Hippocampal formation (tissue), 2 donors: ENCODE measurements at regions not wholly inside any gene's neighbourhood (a gene's known extent, or its start where the extent isn't known, plus 50 kb on each side); places are given as distances from the start of the nearest gene placed in this dataset.
"Not testable (repeated sequence)": the region's sequence is repeated elsewhere in the genome, so short reads cannot be mapped to it uniquely, and the experiment has no call there.

Experiments
- DNase-seq, 2 donors: peaks; one replicate each; lab custom pipeline; 2025; lab: John Stamatoyannopoulos, UW

DNA sequence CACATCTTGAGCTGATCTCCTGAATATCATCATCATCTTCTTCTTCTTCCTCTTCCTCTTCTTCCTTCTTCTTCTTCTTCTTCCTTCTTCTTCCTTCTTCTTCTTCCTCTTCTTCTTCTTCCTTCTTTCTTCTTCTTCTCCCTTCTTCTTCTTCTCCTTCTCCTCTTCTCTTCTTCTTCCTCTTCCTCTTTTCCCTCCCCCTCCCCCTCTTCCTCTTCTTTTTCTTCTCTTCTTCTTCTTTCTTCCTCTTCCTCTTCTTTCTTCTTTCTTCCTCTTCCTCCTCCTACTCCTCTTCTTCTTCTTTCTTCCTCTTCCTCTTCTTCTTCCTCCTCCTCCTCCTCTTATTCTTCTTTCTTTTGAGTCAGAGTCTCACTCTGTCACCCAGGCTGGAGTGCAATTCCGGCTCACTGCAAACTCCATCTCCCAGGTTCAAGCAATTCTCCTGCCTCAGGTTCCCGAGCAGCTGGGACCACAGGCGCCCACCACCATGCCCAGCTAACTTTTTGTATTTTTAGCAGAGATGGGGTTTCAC, 197.9 kb upstream of the NANOGP8 start:
- DNase-seq: no peak

DNA sequence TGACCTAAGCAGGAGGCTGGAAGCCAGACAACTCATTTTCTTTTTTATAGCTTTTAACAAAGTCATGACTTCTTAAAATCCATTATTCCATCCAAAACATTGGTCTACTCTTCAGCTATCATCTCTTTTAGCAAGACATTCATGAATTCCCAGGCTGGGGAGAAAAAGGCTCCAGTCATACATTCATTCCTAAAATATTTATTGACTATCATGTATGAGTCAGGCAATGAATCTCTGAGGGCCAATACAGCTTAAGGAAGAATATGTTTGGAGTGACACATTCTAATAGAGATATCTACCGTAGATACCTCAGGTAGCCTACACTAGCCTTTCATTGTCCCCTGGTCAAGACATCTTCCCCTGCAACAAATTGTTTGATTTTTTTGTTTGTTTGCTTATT, 196.4 kb upstream of the NANOGP8 start:
- DNase-seq: no peak

GRCh38 chr15:35279811-35280210, 194.7 kb upstream of the NANOGP8 start:
- DNase-seq: no peak

- no peak for DNase-seq
Measured at GRCh38 chr15:35271371-35272043, 186.4 kb upstream of the NANOGP8 start.

DNA sequence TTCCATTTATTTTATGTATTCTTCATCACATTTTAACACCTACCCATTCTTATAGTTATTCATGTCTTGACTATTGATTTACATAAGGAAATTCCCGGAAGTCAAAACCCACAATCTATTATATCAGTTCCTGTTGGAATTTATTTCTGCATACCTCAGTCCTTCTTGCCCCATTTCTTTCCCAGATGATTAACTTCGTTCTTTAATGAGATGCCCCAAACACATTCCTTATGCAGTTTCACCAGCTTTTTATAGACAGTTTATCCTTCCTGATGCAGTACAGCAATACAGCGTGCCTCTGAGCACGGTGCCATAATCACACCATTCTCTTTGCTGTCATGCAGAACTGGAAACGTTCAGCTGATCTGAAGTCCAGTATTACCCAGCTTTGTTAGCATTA, 175.8 kb upstream of the NANOGP8 start:
- no peak for DNase-seq

DNA sequence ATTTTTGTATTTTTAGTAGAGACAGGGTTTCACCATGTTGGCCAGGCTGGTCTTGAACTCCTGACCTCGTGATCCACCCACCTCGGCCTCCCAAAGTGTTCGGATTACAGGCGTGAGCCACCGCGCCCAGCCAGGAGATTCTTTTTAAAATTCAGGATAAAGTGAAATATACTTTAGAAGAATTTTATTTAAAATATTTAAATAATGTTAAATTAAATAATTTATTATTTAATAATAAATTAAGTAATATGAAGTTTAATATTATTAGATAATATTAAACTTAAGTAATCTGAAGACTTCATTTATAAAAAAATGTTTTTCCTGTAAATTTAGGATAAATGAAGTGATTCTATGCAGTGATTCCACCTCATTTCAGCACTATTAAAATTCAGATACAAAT, 175.2 kb upstream of the NANOGP8 start:
- not testable (repeated sequence) for DNase-seq

- no peak for DNase-seq
Measured at GRCh38 chr15:35256551-35256950, 171.5 kb upstream of the NANOGP8 start.

DNA sequence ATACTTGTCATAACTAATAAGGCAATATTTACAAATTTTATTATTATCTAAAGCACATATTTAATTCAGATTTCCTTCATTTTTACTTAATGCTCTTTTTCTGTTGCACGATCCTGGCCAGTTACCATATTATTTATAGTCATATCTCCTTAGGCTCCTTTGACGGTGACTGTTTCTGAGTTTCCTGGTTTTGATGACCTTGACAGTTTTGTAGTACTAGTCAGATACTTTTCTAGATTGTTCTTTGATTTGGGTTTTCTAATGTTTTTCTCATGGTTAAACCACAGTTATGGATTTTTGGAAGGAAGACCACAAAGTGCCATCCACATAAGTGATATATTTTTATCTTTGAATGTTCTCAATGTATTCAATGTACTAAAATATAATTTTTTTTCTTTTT, 171.0 kb upstream of the NANOGP8 start:
- no peak for DNase-seq

GRCh38 chr15:35254908-35255307, 169.8 kb upstream of the NANOGP8 start:
- DNase-seq: not testable (repeated sequence)

DNA sequence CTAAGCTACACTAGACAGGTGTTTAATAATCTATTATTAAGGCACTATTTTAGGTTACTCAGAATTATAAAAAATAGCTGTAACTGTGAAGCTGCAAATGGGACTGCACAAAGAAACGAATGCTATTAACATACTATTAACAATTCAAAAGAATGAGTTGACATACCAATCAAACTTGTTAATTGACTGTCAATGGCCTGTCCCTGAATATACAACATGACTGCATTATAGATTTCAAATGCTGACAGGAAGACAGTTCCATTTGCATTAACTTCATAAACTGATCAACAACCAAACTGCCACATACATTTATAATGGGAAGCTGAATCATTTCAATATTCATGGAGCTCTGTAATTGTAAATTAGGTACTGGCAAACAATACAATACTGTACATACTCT, 169.0 kb upstream of the NANOGP8 start:
- no peak for DNase-seq

DNA sequence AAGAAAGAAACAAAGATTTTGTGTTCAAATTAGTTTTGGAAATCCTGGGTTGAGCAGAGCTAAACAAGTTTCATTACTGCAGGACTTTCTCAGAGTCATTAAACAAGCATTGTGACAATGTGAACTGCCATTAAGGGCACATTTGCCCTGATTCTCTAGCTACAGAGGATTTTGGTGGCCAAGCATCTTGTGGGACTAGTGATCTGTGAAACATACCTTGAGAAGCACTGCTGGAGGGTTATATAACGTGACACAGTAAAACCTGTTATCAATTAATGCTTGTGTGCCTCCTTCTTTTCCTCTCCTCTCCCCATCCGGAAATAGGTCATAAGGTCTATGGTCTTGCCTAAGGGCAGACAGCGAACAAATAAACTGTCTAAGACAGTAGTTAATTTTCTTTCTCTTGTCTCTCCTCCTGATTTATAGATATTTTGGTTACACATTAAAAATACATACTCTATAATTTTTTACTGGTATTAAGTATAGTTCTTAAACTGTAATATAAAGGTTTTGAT, 167.3 kb upstream of the NANOGP8 start:
- DNase-seq: no peak

- DNase-seq: no peak
Measured at GRCh38 chr15:35247150-35247549, 162.1 kb upstream of the NANOGP8 start.

- DNase-seq: no peak
Measured at GRCh38 chr15:35246451-35246850, 161.4 kb upstream of the NANOGP8 start.

DNA sequence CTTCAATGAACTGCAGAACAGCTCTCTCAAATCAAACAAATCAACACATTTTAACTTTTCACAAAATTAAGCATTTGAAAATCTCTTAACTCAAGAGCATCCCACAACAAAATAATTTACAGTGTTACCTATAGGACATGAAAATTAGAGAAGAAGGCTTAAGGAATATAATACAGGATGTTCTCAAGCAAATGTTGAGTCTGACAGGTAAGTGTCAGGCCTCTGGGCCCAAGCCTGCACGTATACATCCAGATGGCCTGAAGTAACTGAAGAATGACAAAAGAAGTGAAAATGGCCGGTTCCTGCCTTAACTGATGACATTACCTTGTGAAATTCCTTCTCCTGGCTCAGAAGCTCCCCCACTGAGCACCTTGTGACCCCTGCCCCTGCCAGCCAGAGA, 160.6 kb upstream of the NANOGP8 start:
- DNase-seq: not testable (repeated sequence)

DNA sequence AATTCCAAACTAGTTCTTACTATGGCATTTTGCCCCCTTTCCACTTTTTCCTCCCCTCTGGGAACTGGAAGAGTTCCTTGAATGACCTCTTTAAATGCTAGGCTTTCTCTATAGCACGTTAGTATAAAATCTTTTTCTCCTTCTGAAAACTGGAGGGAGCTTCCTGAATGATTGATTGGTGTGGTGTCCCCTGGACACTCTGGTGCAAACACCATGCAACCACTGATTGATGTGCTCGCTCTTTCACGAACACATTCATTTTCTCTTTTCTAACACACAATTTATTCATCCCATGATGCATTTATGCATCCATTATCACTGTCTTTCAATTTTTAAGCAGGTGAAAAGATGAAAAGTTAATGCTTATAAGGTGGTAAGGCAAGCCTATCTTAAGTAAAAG, 159.1 kb upstream of the NANOGP8 start:
- no peak for DNase-seq

- no peak for DNase-seq
Measured at GRCh38 chr15:35243758-35244157, 158.7 kb upstream of the NANOGP8 start.

DNA sequence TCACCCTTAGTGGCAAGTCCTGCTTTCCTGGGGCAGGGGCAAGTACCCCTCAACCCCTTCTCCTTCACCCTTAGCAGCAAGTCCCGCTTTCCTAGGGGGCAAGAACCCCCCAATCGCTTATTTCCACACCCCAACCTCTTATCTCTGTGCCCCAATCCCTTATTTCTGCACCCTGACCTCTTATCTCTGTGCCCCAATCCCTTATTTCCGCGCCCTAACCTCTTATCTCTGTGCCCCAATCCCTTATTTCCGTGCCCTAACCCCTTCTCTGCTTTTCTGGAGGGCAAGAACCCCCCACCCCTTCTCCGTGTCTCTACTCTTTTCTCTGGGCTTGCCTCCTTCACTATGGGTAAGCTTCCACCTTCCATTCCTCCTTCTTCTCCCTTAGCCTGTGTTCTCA, 154.6 kb upstream of the NANOGP8 start:
- not testable (repeated sequence) for DNase-seq

DNA sequence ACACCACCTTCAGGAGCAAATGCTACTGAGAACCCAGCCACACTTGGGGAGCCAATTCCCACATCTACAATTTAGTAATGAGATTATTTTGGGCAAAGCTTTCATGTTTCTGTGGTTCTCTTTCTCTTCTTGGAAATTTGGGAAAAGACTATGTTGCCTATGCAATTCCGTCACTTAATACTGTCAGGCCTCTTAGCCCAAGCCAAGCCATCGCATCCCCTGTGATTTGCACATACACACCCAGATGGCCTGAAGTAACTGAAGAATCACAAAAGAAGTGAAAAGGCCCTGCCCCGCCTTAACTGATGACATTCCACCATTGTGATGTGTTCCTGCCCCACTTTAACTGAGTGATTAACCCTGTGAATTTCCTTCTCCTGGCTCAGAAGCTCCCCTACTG, 153.4 kb upstream of the NANOGP8 start:
- not testable (repeated sequence) for DNase-seq

DNA sequence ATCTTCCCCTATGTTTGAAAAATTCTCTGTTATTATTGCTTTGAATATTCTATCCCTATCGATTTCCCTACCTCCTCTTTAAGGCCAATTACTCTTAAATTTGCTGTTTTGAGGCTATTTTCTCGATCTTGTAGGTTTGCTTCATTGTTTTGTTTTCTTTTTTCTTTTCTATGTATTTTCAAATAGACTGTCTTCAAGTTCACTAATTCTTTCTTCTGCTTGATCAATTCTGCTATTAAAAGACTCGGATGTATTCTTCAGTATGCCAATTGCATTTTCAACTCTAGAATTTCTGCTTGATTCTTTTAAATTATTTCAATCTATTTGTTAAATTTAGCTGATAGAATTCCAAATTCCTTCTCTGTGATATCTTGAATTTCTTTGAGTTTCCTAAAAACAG, 144.0 kb upstream of the NANOGP8 start:
- DNase-seq: no peak

DNA sequence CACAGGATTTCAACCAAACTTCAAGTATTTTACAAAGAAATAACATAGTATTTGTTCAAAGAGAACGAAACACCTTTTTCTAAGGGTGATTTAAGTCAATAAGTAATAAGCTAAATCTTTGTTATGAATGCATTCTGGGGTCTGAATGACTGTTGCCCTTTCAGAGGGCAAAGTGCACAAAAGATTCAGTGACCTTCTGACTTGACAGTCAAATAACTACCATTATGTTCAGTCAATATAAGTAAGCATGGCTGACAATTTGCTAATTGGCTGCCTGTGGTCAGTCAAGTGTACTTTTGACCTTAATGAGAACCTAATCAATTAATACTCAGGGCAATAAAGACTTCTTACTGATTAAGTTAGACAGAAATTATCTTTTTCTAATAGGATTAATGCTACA, 133.1 kb upstream of the NANOGP8 start:
- DNase-seq: no peak

DNA sequence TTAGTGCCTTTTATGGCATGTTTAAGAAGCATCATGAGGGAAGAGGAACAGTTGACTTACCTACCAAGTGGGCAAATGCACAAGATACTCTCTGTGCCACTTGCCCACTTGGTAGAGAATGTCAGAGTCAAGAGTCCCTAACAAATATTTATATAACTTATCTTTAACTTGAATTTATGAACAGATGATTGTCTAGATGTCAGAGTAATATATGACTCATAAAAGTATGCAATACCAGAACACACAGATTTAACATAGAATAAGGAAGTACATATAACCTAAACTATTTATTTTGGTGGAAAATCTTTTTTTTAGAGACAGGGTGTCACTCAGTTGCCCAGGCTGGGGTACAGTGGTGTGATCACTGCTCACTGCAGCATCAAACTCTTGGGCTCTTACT, 130.0 kb upstream of the NANOGP8 start:
- DNase-seq: no peak

GRCh38 chr15:35211240-35211902, 126.3 kb upstream of the NANOGP8 start:
- no peak for DNase-seq

- no peak for DNase-seq
Measured at GRCh38 chr15:35210370-35210769, 125.3 kb upstream of the NANOGP8 start.
